PC-9 (cell line): ENCODE measurements at regions not wholly inside any gene's neighbourhood (a gene's known extent, or its start where the extent isn't known, plus 50 kb on each side); places are given as distances from the start of the nearest gene placed in this dataset.
A peak's percentile ranks its signal among the peaks of the same experiment; 100 is the strongest.

Experiments used
- BruUV-seq: library from RNA; stranded (reverse); fragments of 400-500 nt; replicated peaks from 2 replicates; lab custom pipeline; 2021; lab: Mats Ljungman, UMichigan
- CTCF ChIA-PET: fragments of 300-600 bp; sonication (Branson Sonifier 250); formaldehyde crosslinking; loops from one replicate; lab custom pipeline; 2022; ENCODE audit warnings: antibody characterized with exemption; lab: Charles Lee
- POLR2A ChIA-PET: fragments of 300-600 bp; sonication (Branson Sonifier 250); formaldehyde crosslinking; loops from one replicate; lab custom pipeline; 2022; ENCODE audit warnings: antibody characterized with exemption; ENCODE audit not compliant: unreplicated experiment; lab: Charles Lee
- DNase-seq, 2 experiments: peaks; one replicate each; pipeline versions ENCODE4 v3.0.0 to v3.0.0-alpha.2; 2015 to 2022; ENCODE audit warnings: mixed read lengths in 1 of 2
- H2AFZ ChIP-seq: fragments of 200-600 bp; sonication (generic); 2 replicates; pipeline ENCODE4 v1.8.1; 2017; ENCODE audit warnings: antibody characterized with exemption
- H3F3A ChIP-seq: fragments of 200-600 bp; sonication (generic); 2 replicates; pipeline ENCODE4 v1.8.1; 2017; ENCODE audit warnings: antibody characterized with exemption, mild to moderate bottlenecking, low read depth; ENCODE audit not compliant: insufficient read depth
- H3K27ac ChIP-seq: fragments of 200-600 bp; sonication (generic); 2 replicates; pipeline ENCODE4 v1.6.1; 2016; ENCODE audit warnings: mixed run types
- H3K27me3 ChIP-seq: fragments of 200-600 bp; sonication (generic); 2 replicates; pipeline ENCODE4 v1.6.1; 2016; ENCODE audit warnings: low read depth, mixed run types; ENCODE audit not compliant: insufficient read depth
- H3K36me3 ChIP-seq: fragments of 200-600 bp; sonication (generic); 2 replicates; pipeline ENCODE4 v1.6.1; 2016; ENCODE audit warnings: low read depth, mixed run types
- H3K4me1 ChIP-seq: fragments of 200-600 bp; sonication (generic); replicated peaks from 2 replicates; pipeline ENCODE4 v1.6.1; 2016; ENCODE audit warnings: mixed run types; ENCODE audit not compliant: insufficient read depth
- H3K4me2 ChIP-seq: fragments of 200-600 bp; sonication (generic); 2 replicates; pipeline ENCODE4 v1.6.1; 2017; ENCODE audit warnings: mixed run types
- H3K4me3 ChIP-seq: fragments of 200-600 bp; sonication (generic); 2 replicates; pipeline ENCODE4 v1.6.1; 2016; ENCODE audit warnings: mixed run types
- H3K79me2 ChIP-seq: fragments of 200-600 bp; sonication (generic); 2 replicates; pipeline ENCODE4 v1.6.1; 2017; ENCODE audit warnings: low read depth, mixed run types
- H3K9me2 ChIP-seq: fragments of 200-600 bp; sonication (generic); 2 replicates; pipeline ENCODE4 v1.8.1; 2017; ENCODE audit warnings: mild to moderate bottlenecking; ENCODE audit not compliant: insufficient read depth
- H3K9me3 ChIP-seq: fragments of 200-600 bp; sonication (generic); 2 replicates; pipeline ENCODE4 v1.8.1; 2016; ENCODE audit warnings: low read depth; ENCODE audit not compliant: insufficient read depth
- H4K20me1 ChIP-seq: fragments of 200-600 bp; sonication (generic); 2 replicates; pipeline ENCODE4 v1.8.1; 2017; ENCODE audit not compliant: insufficient read depth
- EZH2 ChIP-seq: fragments of 200-600 bp; sonication (generic); IDR thresholded peaks from 2 replicates; pipeline ENCODE4 v1.8.0; 2017; ENCODE audit warnings: antibody characterized with exemption, low read depth
- intact Hi-C: fragments of 100-400 bp; cut with micrococcal nuclease; formaldehyde crosslinking; loops from one replicate; pipeline ENCODE4 v1.10.0; 2022; ENCODE audit not compliant: unreplicated experiment
- TF ChIP-seq, protein P1 (sequence below): fragments of 200-600 bp; sonication (generic); conservative IDR thresholded peaks from 2 replicates; pipeline ENCODE4 v1.6.1; 2017; ENCODE audit warnings: mixed run types, antibody characterized with exemption, mild to moderate bottlenecking, moderate library complexity

DNA sequence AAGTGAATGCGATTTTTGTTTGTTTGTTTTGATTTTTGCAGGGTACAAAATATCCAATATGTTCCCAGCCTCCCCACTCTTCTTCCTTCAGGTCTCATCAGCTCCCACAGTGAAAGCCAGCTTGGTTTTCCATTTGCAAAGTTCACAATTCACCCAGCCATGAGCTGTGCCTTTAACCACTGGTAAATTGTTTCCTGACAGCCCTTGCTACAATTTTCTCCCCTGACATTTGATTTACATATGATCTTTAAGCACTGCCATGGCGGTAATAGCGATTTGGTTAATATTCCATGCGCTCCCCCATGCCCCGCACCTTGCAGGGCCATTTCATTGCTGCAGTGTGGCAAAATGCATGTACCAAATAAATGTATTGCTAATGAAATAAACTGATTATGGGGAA lies 385.9 kb downstream of the MIAT start:
- Histone ChIP-seq H3K9me2 (no peaks in the 10 kb centered on the region), H3K27ac (no peak overlapping the region), H3K4me2 (no peak overlapping the region), H3K27me3 (no peaks in the 10 kb centered on the region), H3F3A (peaks cover 17% of the 10 kb centered on the region; the same call in 1 of the 2 replicates), H3K79me2 (no peaks in the 10 kb centered on the region), H3K36me3 (no peaks in the 10 kb centered on the region), H3K4me1 (peaks cover 14% of the 10 kb centered on the region), H2AFZ (no peak overlapping the region), H3K4me3 (no peak overlapping the region), H4K20me1 (no peaks in the 10 kb centered on the region), H3K9me3 (no peaks in the 10 kb centered on the region)
- intact Hi-C loops: no loop called here
- POLR2A ChIA-PET: no interaction called here
- CTCF ChIA-PET: no interaction called here
- no TSS peak for BruUV-seq
- DNase-seq: no peak
- TF ChIP-seq EZH2: no peak
- TF ChIP-seq, protein P1, sequence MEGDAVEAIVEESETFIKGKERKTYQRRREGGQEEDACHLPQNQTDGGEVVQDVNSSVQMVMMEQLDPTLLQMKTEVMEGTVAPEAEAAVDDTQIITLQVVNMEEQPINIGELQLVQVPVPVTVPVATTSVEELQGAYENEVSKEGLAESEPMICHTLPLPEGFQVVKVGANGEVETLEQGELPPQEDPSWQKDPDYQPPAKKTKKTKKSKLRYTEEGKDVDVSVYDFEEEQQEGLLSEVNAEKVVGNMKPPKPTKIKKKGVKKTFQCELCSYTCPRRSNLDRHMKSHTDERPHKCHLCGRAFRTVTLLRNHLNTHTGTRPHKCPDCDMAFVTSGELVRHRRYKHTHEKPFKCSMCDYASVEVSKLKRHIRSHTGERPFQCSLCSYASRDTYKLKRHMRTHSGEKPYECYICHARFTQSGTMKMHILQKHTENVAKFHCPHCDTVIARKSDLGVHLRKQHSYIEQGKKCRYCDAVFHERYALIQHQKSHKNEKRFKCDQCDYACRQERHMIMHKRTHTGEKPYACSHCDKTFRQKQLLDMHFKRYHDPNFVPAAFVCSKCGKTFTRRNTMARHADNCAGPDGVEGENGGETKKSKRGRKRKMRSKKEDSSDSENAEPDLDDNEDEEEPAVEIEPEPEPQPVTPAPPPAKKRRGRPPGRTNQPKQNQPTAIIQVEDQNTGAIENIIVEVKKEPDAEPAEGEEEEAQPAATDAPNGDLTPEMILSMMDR: no peak

GRCh38 chr22:27045103-27045947 lies 387.9 kb downstream of the MIAT start:
- H3K27me3 ChIP-seq: no peaks in the 10 kb centered on the region
- no peaks in the 10 kb centered on the region for H4K20me1 ChIP-seq
- H3K36me3 ChIP-seq: no peaks in the 10 kb centered on the region
- H3F3A ChIP-seq: peaks cover 17% of the 10 kb centered on the region; the same call in 1 of the 2 replicates
- H3K4me2 ChIP-seq: peak overlapping the region; percentile 15; the same call in 1 of the 2 replicates
- H2AFZ ChIP-seq: no peak overlapping the region
- H3K4me1 ChIP-seq: peaks cover 14% of the 10 kb centered on the region
- ChIA-PET POLR2A (no interaction called here), CTCF (no interaction called here)
- H3K4me3 ChIP-seq: no peak overlapping the region
- H3K9me3 ChIP-seq: no peaks in the 10 kb centered on the region
- H3K79me2 ChIP-seq: no peaks in the 10 kb centered on the region
- H3K9me2 ChIP-seq: no peaks in the 10 kb centered on the region
- no TSS peak for BruUV-seq
- peak in 1 of 2 experiments; percentile 38 for DNase-seq
- no peak overlapping the region for H3K27ac ChIP-seq
- intact Hi-C loops: no loop called here
- TF ChIP-seq EZH2: no peak
- TF ChIP-seq, protein P1: no peak

- Histone ChIP-seq H3F3A (peaks cover 17% of the 10 kb centered on the region; the same call in 1 of the 2 replicates), H3K27me3 (no peaks in the 10 kb centered on the region), H3K9me3 (no peaks in the 10 kb centered on the region), H3K79me2 (no peaks in the 10 kb centered on the region), H3K36me3 (no peaks in the 10 kb centered on the region), H3K4me1 (peaks cover 14% of the 10 kb centered on the region), H2AFZ (no peak overlapping the region), H4K20me1 (no peaks in the 10 kb centered on the region), H3K9me2 (no peaks in the 10 kb centered on the region), H3K4me2 (peak overlapping the region; percentile 15), H3K27ac (no peak overlapping the region), H3K4me3 (no peak overlapping the region)
- intact Hi-C loops: no loop called here
- no peak for DNase-seq
- CTCF ChIA-PET: no interaction called here
- TF ChIP-seq EZH2: no peak
- TF ChIP-seq, protein P1: no peak
- POLR2A ChIA-PET: no interaction called here
- no TSS peak for BruUV-seq
Observed at GRCh38 chr22:27046086-27046485, 388.7 kb downstream of the MIAT start.
